Keratinocyte (primary cell): ENCODE measurements at regions not wholly inside any gene's neighbourhood (a gene's known extent, or its start where the extent isn't known, plus 50 kb on each side); places are given as distances from the start of the nearest gene placed in this dataset.

ENCODE experiments used
- DNase-seq: peaks from one replicate; pipeline ENCODE4 v3.0.0-alpha.2; 2011; ENCODE audit warnings: low read depth, missing footprints, low spot score
- FAIRE-seq: peaks from 2 replicates; lab custom pipeline; 2011; peaks lifted over from hg19 to GRCh38; lab: Jason Lieb, UNC
- H2AFZ ChIP-seq: 2 replicates; pipeline ENCODE4 v1.6.0; 2012; ENCODE audit warnings: low read length, control low read depth, inconsistent platforms; ENCODE audit not compliant: control insufficient read depth
- H3K27ac ChIP-seq: 2 replicates; pipeline ENCODE4 v1.5.1; 2011; ENCODE audit warnings: low read length; ENCODE audit not compliant: control insufficient read depth, insufficient read depth
- H3K27me3 ChIP-seq: 3 replicates; pipeline ENCODE4 v1.6.0; 2011; ENCODE audit warnings: low read length; ENCODE audit not compliant: control insufficient read depth, insufficient read depth; ENCODE audit errors: extremely low read depth
- H3K36me3 ChIP-seq, 2 experiments: 2 replicates in 1 of 2; 3 replicates in 1 of 2; pipeline ENCODE4 v1.5.1; 2011; ENCODE audit warnings: low read length in 2 of 2, mild to moderate bottlenecking in 1 of 2; ENCODE audit not compliant: control insufficient read depth in 2 of 2, insufficient read depth in 2 of 2; ENCODE audit errors: extremely low read depth in 1 of 2
- H3K4me1 ChIP-seq: 3 replicates; pipeline ENCODE4 v1.5.1; 2011; ENCODE audit warnings: low read length; ENCODE audit not compliant: control insufficient read depth, insufficient read depth; ENCODE audit errors: extremely low read depth
- H3K4me2 ChIP-seq: 3 replicates; pipeline ENCODE4 v1.6.0; 2011; ENCODE audit warnings: low read depth, low read length; ENCODE audit not compliant: control insufficient read depth, insufficient read depth; ENCODE audit errors: extremely low read depth
- H3K4me3 ChIP-seq, 3 experiments: fragments of 200-600 bp in 1 of 3; sonication (generic) in 1 of 3; 2 replicates in 2 of 3; 3 replicates in 1 of 3; pipeline ENCODE4 v1.5.1; 2011 to 2016; ENCODE audit warnings: low read length in 3 of 3, mild to moderate bottlenecking in 3 of 3, control low read depth in 2 of 3, inconsistent platforms in 1 of 3, low read depth in 1 of 3, mixed read lengths in 1 of 3, mixed run types in 1 of 3, moderate library complexity in 1 of 3; ENCODE audit not compliant: control insufficient read depth in 2 of 3, insufficient read depth in 2 of 3; ENCODE audit errors: extremely low read depth in 1 of 3
- H3K79me2 ChIP-seq: 2 replicates; pipeline ENCODE4 v1.6.0; 2012; ENCODE audit warnings: low read length; ENCODE audit not compliant: control insufficient read depth, insufficient read depth
- H3K9ac ChIP-seq: 3 replicates; pipeline ENCODE4 v1.6.0; 2011; ENCODE audit warnings: low read length; ENCODE audit not compliant: control insufficient read depth, insufficient read depth; ENCODE audit errors: extremely low read depth
- H3K9me1 ChIP-seq: 3 replicates; pipeline ENCODE4 v1.6.0; 2011; ENCODE audit warnings: low read length; ENCODE audit not compliant: control insufficient read depth, insufficient read depth; ENCODE audit errors: extremely low read depth
- H3K9me3 ChIP-seq: 2 replicates; pipeline ENCODE4 v1.5.1; 2012; ENCODE audit warnings: low read depth, low read length; ENCODE audit not compliant: control insufficient read depth
- H4K20me1 ChIP-seq: 3 replicates; pipeline ENCODE4 v1.6.0; 2011; ENCODE audit warnings: low read length; ENCODE audit not compliant: control insufficient read depth, insufficient read depth; ENCODE audit errors: extremely low read depth
- EZH2 ChIP-seq: IDR thresholded peaks from one replicate; pipeline ENCODE4 v1.6.1; 2012; ENCODE audit warnings: inconsistent platforms, mild to moderate bottlenecking, low read length, moderate library complexity
- dilution Hi-C: fragments of 300-500 bp; cut with MboI; formaldehyde crosslinking; loops from one replicate; pipeline ENCODE4 v1.7.0; 2020; ENCODE audit warnings: low sequenced_read_pairs; ENCODE audit not compliant: extremely low pct_ligation_motif_present
- TF ChIP-seq, protein P1 (sequence below), 3 experiments: IDR thresholded peaks in 1 of 3; conservative IDR thresholded peaks in 1 of 3; optimal IDR thresholded peaks in 1 of 3; 2 replicates in 2 of 3; 3 replicates in 1 of 3; pipeline versions ENCODE3 to v1.5.1; 2011; ENCODE audit warnings: low read length in 3 of 3, mild to moderate bottlenecking in 3 of 3, moderate library complexity in 2 of 3, control low read depth in 1 of 3, inconsistent platforms in 1 of 3; ENCODE audit not compliant: insufficient read depth in 2 of 3; ENCODE audit errors: extremely low read depth in 1 of 3

DNA sequence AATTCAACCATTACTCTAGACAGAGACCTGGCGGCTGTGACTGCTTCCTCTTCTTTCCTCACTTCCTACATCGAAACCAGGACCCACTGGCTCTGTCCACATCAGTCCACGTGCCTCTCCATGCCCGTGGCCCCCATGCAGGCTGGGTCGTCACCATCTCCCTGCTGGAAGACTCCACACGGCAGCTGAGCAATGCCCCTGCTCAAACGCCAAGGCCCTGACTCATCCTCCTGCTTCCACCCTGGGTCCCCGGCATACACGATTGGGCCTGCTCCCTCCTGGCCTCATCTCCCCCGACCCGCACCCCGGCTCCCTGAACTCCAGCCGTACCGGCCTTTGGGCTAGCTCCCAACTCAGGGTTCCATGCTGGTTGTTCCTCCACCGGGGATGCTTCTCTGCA lies 67.2 kb upstream of the IER5L start:
- Histone ChIP-seq H3K79me2 (no peaks in the 10 kb centered on the region), H4K20me1 (no peaks in the 10 kb centered on the region), H3K4me2 (no peak overlapping the region), H3K27ac (no peak overlapping the region), H3K27me3 (no peaks in the 10 kb centered on the region), H3K4me1 (peaks cover 10% of the 10 kb centered on the region), H3K9me1 (no peaks in the 10 kb centered on the region), H3K9me3 (no peaks in the 10 kb centered on the region), H3K4me3 (no peak overlapping the region), H3K9ac (no peak overlapping the region), H3K36me3 (no peaks in the 10 kb centered on the region), H2AFZ (peak overlapping the region; percentile 49)
- dilution Hi-C loops = no loop called here
- no peak for TF ChIP-seq EZH2
- TF ChIP-seq, protein P1, sequence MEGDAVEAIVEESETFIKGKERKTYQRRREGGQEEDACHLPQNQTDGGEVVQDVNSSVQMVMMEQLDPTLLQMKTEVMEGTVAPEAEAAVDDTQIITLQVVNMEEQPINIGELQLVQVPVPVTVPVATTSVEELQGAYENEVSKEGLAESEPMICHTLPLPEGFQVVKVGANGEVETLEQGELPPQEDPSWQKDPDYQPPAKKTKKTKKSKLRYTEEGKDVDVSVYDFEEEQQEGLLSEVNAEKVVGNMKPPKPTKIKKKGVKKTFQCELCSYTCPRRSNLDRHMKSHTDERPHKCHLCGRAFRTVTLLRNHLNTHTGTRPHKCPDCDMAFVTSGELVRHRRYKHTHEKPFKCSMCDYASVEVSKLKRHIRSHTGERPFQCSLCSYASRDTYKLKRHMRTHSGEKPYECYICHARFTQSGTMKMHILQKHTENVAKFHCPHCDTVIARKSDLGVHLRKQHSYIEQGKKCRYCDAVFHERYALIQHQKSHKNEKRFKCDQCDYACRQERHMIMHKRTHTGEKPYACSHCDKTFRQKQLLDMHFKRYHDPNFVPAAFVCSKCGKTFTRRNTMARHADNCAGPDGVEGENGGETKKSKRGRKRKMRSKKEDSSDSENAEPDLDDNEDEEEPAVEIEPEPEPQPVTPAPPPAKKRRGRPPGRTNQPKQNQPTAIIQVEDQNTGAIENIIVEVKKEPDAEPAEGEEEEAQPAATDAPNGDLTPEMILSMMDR (optimal IDR thresholded peaks at IDR 0.05 in 1 of 3, IDR thresholded peaks at IDR 0.05 in 1 of 3, conservative IDR thresholded peaks at IDR 0.05 in 1 of 3; ENCODE audit: extremely low read depth in 1 of 3, insufficient read depth in 2 of 3, low read length in 3 of 3) = no peak
- DNase-seq (no peak), FAIRE-seq (peak; percentile 48)

DNA sequence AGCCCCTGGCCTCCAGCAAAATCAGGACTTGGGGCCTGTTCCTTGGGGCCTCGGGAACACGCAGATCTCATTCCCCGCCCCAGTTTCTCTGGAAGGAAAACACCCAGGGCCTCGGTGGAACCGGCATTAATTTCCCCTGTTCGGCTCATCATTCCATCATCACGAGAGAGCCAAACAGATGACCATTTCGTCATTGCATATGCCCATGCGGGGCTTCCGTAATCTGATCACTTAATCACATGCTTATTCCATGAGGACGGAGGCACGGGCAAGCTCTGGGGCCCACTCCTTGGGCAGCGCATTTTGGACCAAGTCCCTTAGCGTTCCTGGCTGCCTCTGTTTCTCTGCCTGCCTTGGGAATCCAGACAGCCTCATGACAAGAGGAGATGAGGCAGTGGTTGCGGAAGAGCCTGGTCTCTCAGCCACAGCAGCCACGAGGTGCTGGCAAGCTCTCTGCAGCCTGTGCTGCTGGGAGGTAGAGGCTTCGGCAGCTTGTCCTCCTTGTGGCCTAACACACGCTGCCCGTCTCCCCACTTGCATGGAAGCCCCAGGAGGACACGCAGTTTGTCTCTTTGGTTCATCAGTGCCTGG lies 65.0 kb upstream of the IER5L start:
- dilution Hi-C loops = no loop called here
- Histone ChIP-seq H3K9me3 (no peaks in the 10 kb centered on the region), H3K4me3 (no peak overlapping the region), H3K27ac (no peak overlapping the region), H3K79me2 (no peaks in the 10 kb centered on the region), H3K9me1 (no peaks in the 10 kb centered on the region), H3K9ac (no peak overlapping the region), H4K20me1 (no peaks in the 10 kb centered on the region), H2AFZ (no peak overlapping the region), H3K4me1 (peaks cover 10% of the 10 kb centered on the region), H3K27me3 (no peaks in the 10 kb centered on the region), H3K4me2 (no peak overlapping the region), H3K36me3 (no peaks in the 10 kb centered on the region)
- DNase-seq (no peak), FAIRE-seq (no peak)
- TF ChIP-seq, protein P1 (optimal IDR thresholded peaks at IDR 0.05 in 1 of 3, IDR thresholded peaks at IDR 0.05 in 1 of 3, conservative IDR thresholded peaks at IDR 0.05 in 1 of 3; ENCODE audit: extremely low read depth in 1 of 3, insufficient read depth in 2 of 3, low read length in 3 of 3) = no peak
- TF ChIP-seq EZH2 = no peak
